T-helper 2 cell (primary cell): ENCODE measurements at regions not wholly inside any gene's neighbourhood (a gene's known extent, or its start where the extent isn't known, plus 50 kb on each side); places are given as distances from the start of the nearest gene placed in this dataset.
"Not testable (repeated sequence)": the region's sequence is repeated elsewhere in the genome, so short reads cannot be mapped to it uniquely, and the experiment has no call there.

ENCODE experiments used
- DNase-seq, 5 experiments: peaks; one replicate each; pipeline versions ENCODE4 v3.0.0 to v3.0.0-alpha.2; 2012 to 2022

DNA sequence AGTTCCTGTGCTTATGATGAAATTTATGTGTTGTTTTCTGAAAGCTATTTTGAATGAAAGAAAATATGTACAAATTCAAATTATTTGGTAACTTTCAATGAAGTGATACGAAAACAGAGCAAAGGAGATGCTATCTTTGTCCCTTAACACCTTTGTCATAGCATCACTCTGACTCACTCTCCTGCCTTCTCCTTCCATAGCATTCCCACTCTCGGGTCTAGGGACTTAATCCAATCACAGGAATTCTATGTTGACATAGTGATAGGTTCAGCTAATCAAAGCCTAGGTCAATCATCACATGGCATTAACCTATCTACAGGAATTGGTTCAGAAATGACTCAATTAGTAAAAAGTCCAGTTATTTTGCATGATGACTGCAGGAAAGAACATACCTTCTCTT is 464.7 kb upstream of the RORB start:
- DNase-seq: no peak

DNA sequence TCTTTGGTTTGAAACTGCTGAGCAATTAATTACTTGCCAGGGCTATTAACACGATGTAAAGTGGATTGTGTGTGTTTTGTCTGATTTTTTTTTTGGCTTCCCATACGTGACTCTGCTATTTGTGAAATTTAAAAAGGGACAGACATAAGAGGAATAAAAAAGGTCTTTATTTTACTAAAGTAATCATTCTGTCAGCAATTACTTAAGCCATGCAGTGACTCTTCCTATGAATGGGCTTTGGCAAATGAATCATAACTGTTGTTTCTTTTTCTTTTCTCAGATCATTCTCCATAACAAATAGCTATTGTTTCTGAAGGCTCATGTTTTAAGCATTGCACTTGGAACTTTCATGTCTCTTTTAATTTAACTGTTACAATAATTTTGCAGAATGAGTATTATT is 461.3 kb upstream of the RORB start:
- DNase-seq: no peak

DNA sequence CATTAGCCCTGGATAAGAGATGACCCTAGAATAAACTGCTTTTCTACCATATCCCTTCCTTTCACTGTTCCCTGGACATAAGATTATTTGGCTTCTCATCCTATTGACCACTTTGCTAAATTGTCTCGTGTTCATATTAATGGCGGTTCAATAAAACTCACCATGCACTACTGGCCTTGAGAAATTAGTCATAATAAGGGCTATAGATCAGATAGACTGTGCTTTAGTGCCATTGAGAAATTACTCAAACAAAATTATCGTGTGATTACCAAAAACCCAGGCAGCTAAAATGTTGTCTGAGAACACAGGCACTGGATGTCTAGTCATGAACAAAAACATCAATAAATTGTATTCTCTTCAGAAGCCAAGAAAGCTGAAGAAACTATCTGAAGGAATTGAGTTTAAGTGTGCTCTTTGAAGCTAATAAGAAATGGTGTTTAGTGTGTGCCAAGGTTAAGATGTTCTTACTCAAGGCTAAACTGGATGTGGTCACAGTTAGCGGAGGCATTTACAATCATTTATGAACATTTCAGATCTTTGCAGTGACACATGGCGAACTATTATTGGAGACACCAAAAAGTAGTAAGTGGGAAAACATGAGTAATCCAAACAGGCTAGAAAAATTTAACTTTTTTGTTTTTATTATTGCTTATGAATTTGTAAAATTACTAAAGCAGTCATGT is 460.4 kb upstream of the RORB start:
- DNase-seq: peak in 1 of 5 experiments; percentile 2

DNA sequence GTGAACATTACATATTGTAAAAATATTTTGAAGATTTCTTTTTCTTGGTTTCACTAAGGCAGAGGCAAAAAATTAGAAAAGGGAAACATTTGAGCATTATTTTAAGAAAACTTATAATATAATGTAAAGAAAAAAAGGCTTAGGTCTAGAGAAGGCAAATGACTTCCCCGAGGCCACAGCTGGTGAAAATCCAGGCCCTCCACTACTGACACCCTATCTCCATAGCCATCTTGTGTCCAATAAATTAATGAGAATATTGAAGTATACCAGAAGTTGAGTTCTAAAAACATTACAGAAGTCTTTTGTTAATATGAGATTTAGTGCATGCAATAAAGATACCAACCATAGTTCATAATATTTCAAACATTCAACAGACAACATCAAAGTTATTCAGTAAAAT is 459.9 kb upstream of the RORB start:
- DNase-seq: no peak

DNA sequence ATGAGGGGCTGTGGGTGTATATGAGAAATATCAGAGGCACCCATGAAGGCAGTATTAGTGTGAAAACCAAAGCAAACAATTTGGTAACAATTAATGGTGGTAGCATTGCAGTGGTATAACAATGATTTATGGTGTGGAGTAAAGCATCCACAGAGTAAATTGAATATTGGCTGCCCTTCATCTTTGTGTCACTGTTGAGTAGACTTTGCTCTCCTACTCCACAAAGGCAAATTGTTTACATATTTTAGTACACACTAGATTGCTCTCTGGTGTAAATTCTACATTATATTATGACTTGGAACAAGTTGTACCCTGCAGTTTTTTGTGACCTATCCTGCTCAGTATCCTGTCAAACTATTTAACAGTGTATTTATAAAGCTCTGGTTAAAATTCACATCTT is 455.5 kb upstream of the RORB start:
- DNase-seq: no peak

DNA sequence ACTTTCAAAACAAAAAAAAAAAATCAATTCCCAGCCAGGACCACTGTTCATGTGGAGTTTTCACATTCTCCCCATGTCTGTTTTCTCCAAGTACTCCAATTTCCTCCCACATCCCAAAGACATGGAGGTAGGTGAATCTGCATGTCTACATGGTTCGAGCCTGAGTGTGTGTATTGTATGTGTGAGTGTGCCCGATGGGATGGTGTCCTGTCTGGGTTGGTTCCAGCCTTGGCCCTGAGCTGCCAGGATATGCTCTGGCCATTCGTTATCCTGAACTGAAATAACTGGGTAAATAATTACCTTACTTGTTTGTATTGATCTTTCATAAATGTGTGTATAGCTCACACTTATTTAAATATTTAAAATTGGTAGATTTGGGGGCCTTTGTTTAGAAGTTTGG is 452.3 kb upstream of the RORB start:
- DNase-seq: no peak

DNA sequence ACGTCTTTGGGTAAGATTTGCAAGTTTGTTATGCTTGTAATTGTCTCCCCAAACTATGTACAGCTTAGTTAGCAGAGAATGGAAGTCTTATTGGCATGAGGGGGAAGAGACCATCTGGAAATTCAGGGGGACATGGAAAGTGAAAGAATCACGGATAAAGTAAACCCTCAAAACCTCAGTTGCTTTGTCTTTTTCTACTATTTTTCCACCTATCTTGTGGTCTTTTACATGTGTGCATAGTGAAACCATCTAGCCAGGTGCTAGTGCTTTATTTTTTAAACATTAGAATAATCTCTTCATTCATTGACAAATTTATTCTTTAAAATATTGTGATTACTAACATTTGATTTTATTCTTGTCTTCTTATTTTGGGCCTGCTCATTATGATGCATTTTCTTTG is 441.1 kb upstream of the RORB start:
- DNase-seq: no peak

DNA sequence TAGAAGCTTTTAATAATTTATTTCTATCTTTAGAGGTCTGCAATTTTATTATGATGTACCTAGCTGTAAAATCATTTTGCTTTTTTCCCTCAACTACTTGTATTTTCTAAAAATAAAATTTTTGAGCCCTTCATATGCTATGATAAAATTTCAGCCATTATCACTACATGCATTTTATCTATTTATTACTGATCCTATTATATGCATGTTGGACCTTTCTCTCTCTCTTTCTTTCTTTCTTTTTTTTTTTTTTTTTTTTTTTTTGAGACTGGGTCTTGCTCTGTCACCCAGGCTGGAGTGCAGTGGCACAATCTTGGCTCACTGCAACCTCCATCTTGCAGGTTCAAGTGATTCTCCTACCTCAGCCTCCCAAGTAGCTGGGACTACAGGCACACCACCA is 440.1 kb upstream of the RORB start:
- DNase-seq: not testable (repeated sequence)

DNA sequence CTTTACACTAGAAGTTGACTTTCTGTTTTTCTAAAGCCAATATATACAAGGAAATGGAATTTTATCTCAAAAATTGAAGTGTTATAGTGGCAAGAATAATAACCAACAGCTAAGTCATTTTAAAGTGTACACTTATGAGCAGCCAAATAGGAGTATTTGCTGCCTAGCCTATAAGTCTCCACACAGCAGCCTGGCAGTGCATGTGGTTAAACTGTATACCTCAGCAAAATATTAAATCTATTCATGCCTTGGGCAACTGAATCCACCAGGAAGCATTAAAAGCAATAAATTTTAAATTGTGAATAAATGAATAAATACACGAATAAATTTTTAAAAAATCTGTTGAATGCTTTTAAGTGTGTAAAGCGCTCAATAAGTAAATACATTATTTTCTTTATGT is 432.4 kb upstream of the RORB start:
- DNase-seq: no peak

DNA sequence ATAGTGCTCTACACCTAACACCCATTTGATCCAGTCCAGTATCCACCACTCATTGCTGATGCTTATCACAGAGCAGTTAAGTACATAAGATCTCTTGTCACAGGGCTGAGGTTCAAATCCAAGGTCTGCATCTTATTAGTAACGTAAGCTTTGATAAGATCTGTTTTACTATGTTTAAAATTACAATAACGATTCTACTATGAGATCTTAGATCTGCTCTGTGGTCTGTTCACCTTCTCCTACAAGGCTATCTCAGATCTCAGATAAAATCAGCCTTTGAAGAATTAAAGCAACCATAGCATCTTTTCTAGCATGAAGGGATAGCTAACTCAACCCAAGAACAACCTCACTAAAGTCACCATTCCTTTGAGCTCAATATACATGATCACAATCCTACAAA is 431.0 kb upstream of the RORB start:
- DNase-seq: peak in 1 of 5 experiments; percentile 53

DNA sequence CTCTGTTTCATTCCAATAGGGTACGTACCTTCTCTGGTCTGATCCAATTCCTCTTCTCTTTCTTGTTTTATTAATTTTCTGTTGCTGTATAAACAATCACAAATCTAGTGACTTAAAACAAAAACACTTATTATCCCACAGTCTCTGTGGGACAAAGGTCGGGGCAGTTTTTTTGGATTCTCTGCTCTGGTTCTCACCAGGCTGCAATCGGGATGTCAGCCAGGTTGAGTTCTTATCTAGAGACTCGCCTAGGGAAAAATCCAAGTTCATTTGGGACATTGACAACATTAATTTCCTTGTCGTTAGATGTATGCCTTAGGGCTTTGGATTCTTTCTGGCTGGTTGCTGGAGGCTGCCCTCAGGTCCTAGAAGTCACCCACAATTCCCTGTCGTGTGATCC is 430.5 kb upstream of the RORB start:
- no peak for DNase-seq

DNA sequence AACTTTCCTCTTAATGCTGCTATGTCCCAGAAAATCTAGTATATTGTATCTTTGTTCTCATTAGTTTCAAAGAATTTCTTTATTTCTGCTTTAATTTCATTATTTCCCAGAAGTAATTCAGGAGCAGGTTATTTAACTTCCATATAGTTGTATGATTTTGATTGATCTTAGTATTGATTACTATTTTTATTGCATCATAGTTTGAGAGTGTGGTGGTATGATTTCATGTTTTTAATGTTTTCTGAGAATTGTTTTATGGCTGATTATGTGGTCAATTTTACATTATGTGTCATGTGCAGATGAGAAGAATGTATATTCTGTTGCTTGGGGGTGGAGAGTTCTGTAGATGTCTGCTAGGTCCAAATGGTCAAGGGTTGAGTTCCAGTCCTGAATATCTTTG is 425.6 kb upstream of the RORB start:
- DNase-seq: no peak

DNA sequence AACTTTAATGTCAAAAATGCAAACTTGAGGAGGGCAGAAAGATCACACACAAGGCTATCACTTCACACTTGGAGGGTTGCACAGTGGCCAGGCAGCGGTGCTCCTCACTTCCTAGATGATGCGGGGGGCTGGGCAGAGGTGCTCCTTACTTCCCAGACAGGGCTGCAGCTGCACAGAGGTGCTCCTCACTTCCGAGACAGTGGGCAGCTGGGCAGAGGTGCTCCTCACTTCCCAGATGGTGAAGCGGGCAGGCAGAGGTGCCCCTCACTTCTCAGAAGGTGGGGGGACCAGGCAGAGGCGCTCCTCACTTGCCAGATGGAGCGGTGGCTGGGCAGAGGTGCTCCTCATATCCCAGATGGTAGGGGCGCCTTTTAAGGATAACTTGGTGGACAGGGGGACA is 423.2 kb upstream of the RORB start:
- no peak for DNase-seq

DNA sequence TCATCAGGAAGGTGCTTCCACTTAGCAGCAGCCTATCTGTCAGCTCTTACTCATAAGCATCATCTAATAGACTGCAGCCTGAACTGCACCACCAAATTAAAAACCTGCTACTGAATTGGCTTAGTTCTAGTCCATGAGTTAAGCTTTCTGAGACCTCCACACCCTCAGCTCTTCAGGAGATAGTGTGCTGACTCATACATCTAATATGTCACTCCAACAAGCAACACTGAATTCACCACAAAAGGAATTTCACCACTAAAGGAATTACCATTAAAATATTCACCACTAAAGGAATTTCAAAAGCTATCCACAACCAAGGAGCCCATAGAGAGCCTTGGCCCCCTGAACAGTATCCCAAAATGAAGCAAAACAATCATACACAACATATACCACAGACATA is 418.5 kb upstream of the RORB start:
- no peak for DNase-seq

DNA sequence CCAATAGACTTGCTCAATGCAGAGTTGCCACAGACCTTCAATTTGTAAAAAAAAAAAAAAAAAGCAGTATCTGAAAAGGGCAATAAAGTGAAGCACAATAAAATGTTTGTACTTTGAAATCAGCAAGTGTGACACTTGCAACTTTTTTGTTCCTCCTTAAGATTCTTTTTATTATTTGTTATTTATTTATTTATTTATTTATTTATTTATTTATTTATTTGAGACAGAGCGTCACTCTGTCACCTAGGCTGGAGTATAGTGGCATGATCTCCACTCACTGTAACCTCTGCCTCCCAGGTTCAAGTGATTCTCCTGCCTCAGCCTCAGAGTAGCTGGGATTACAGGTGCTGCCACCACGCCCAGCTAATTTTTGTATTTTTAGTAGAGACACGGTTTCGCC is 416.5 kb upstream of the RORB start:
- not testable (repeated sequence) for DNase-seq

DNA sequence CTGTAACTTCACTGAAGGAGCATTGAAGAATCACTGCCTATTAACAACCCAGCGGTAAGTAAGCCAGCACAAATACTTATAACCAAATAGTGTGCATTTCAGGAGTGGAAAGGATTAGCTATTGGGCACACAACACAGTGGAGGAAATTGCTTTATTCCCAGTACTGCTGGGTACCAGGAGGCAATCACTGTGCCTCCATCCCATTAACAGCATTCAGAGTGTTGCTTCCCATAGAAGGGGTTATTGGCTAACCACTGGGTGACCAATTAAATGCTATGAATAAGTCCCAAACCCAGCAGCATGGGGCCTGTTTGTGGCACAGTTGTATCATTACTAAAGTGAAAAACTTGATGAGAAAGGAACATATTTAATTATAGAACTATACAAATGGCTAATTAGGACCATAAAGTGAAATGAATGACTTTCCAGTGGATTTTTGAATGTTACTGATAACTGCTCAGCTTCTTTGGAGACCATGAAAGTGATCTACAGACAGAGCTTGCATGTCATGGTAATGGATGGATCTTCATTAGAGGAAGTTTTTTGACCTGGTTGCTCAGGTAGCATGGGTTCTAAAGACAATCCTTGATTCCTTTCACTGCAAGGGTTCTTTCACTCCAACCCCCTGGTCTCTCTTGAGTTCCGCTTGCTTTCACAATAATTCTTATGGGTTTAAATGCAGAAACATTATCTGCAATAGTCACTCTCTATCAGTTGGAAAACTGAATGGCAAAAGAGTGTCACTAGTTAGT is 413.3 kb upstream of the RORB start:
- no peak for DNase-seq

DNA sequence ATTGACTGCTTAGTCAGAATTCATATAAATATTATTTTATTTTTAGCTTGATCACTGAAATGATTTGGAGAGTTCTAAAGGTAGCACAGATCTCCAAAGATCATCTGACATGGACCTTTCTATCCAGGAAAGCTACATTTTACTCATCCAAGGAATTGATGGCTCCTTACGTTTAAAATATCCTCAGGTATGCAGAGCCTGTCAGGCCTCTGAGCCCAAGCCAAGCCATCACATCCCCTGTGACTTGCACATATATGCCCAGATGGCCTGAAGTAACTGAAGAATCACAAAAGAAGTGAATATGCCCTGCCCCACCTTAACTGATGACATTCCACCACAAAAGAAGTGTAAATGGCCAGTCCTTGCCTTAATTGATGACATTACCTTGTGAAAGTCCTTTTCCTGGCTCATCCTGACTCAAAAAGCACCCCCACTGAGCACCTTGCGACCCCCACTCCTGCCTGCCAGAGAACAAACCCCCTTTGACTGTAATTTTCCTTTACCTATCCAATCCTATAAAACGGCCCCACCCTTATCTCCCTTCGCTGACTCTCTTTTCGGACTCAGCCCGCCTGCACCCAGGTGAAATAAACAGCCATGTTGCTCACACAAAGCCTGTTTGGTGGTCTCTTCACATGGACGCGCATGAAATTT is 411.6 kb upstream of the RORB start:
- DNase-seq: not testable (repeated sequence)

DNA sequence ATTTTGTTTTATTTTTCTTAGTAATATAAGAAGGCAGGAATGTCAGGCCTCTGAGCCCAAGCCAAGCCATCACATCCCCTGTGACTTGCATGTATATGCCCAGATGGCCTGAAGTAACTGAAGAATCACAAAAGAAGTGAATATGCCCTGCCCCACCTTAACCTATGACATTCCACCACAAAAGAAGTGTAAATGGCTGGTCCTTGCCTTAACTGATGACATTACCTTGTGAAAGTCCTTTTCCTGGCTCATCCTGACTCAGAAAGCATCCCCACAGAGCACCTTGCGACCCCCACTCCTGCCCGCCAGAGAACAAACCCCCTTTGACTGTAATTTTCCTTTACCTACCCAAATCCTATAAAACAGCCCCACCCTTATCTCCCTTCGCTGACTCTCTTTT is 406.2 kb upstream of the RORB start:
- DNase-seq: not testable (repeated sequence)

DNA sequence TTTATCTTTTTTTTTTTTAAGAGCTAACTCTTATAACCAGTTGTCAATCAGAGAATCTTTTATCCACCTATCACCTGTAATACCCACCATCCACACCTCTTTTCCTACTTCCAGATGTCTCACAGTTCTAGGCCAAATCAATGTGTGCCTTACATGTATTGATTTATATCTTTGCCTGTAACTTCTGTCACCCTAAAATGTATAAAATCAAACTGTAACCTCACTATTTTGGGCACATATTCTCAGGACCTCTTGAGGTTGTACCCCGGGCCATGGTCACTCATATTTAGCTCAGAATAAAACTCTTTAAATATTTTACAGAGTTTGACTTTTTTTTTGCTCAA is 404.7 kb upstream of the RORB start:
- DNase-seq: no peak

DNA sequence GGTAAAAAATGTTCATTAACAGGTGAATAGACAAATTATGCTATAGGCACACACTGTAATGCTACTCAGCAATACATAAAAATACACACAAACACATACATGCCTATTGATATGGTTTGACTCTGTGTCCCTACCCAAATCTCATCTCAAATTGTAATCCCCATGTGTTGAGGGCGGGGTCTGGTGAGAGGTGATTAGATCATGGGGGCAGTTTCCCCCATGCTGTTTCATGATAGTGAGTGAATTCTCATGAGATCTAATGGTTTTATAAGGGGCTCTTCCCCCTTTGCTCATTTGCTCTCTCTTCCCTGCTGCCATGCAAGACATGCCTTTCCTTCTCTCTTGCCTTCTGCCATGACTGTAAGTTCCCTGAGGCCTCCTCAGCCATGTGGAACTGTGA is 403.1 kb upstream of the RORB start:
- not testable (repeated sequence) for DNase-seq

DNA sequence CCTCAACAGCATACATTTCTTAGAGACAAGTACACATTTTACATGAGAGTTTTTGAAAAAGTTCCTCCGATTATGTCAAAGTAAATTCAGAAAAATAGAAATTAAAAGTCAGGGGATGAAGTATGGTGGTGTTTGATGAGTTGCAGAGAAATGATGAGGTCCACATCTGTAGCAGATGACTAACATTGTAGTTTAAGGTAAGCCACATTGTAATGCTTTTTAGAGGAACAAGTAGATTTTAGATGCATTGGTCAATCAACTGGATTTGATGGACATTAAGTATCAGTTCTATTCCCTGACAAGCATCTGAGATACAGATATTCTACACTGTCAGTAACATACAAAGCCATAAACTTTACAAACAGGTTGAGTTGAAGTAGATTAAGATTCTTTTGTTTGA is 402.4 kb upstream of the RORB start:
- DNase-seq: no peak

DNA sequence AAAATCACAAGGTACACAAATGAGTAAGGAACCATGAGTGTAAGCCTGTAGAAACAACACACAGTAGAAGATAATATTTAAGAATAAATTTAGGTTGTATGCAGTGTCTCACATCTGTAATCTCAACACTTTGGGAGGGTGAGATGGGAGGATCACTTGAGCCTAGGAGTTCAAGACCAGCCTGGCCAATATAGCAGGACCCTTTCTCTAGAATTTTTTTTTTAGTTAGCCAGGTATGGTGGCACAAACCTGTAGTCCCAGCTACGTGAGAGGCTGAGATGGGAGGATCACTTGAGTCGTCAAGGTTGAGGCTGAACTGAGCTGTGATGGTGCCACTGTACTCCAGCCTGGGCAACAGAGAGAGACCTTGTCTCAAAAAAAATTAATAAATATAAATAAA is 401.2 kb upstream of the RORB start:
- DNase-seq: no peak

DNA sequence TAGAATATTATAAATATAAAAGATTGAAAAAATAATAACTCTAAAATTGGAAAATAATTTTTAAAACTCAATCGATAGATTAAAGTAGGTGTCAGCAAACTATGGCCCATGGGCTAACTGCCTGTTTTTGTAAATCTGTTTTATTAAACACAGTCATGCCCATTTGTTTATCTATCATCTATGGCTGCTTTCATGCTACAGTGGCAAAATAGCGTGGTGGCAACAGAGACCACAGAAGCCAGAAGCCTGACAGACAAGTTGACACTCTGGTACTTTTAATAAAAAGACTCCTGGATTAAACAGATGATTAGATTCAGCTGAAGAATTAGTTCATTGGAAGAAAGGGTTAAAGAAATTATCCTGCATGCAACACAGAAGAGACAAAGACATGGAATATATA is 400.7 kb upstream of the RORB start:
- DNase-seq: no peak

DNA sequence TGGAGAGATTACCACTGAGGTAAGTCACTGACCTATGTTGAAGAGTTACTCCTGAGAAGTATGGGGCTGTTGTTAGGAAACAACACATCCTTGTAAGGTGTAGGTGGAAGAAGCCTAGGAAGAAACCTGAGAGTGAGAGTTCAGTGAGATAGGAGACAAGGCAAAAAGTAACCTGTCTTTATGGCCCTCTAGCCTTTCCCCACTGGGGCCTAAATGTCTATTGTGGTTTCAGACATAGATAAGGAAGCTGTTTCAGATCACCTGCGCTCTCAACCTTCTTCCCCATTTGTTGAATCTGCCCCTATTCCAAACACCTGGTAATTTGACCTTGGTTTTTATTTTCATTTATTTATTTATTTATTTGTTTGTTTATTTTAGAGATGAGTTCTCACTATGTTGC is 397.1 kb upstream of the RORB start:
- DNase-seq: no peak
